Activated CD4-positive, CD25-positive, alpha-beta regulatory T cell treated with anti-CD3 and anti-CD28 coated beads, Interleukin-2, amount 50 U/mL, for 16 hours (primary cell): ENCODE measurements at regions not wholly inside any gene's neighbourhood (a gene's known extent, or its start where the extent isn't known, plus 50 kb on each side); places are given as distances from the start of the nearest gene placed in this dataset.
A peak's percentile ranks its signal among the peaks of the same experiment; 100 is the strongest.
"Not testable (repeated sequence)": the region's sequence is repeated elsewhere in the genome, so short reads cannot be mapped to it uniquely, and the experiment has no call there.

ENCODE experiments used
- DNase-seq: peaks from one replicate; pipeline ENCODE4 v3.0.0-alpha.2; 2020; ENCODE audit warnings: low read depth, low spot score

DNA sequence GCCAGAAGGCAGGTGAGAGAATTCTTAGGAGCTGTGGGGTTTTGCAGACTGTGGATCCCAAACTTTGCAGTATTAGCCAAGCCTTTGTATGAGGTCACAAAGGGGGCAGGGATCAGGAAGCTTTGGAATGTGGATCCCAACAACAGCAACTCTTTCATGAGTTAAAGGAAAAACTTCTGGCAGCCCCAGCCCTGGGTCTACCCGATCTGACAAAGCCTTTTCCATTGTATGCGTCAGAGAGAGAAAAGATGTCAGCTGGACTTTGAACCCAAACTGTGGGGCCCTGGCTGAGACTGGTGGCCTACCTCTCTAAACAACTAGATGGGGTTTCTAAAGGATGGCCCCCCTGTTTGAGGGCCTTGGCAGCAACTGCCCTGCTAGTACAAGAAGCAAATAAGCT lies 101.8 kb upstream of the OSBPL11 start:
- not testable (repeated sequence) for DNase-seq

DNA sequence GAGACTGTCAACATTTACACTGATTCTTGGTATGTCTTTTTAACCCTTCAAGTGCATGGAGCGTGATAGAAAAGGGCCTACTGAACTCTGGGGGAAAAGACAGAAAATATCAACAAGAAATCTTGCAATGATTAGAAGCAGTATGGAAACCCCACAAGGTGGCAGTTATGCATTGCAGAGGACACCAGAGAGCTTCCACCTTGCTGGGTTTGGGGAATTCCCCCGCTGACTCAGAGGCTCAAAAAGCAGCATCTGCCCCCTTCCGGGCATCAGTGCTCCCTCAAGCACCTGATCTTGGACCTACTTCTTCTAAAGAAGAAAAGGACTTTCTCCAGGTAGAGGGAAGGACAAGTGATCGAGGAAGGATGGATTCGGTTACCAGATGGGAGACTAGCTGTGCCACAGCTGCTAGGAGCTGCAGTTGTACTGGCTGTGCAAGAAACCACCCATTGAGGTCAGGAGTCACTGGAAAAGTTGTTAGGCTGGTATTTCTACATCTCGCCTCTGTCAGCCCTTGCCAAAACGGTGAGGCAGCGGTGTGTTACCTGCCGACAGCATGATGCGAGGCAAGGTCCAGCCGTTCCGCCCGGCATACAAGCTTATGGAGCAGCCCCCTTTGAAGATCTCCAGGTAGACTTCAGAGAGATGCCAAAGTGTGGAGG lies 102.8 kb upstream of the OSBPL11 start:
- DNase-seq = peak; percentile 4

DNA sequence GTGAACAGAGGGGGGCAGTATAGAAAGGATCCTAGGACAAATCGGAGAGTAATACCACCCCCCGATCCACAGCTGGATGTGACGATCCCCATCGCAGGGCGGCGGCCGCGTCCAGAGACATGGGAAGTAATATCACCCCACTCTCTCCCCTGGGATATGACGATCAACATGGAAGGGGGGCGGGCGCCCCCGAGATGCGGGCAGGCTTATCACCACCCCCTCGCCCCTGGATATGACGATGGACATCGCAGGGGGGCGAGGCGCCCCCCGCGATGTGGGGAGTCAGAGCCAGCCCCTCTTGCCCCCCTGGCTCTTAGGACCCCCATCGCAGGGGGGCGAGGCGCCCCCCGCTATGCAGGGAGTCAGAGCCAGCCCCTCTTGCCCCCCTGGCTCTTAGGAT lies 120.4 kb upstream of the OSBPL11 start:
- no peak for DNase-seq

DNA sequence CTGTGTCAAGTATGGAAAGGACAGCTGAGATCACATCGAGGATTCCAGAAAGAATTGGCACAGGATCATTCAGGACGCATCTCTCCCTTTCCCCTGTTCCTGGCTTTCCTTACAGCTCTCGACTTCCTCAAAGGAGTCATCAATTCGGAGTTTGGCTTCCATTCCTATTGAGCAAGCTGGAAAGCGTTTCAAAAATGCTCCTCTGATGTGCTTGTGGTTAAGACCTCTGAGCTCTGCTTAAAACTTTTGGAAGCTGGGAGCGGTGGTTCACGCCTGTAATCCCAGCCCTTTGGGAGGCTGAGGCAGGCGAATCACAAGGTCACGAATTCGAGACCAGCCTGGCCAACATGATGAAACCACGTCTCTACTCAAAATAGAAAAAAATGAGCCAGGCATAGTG lies 136.9 kb upstream of the OSBPL11 start:
- DNase-seq = not testable (repeated sequence)

DNA sequence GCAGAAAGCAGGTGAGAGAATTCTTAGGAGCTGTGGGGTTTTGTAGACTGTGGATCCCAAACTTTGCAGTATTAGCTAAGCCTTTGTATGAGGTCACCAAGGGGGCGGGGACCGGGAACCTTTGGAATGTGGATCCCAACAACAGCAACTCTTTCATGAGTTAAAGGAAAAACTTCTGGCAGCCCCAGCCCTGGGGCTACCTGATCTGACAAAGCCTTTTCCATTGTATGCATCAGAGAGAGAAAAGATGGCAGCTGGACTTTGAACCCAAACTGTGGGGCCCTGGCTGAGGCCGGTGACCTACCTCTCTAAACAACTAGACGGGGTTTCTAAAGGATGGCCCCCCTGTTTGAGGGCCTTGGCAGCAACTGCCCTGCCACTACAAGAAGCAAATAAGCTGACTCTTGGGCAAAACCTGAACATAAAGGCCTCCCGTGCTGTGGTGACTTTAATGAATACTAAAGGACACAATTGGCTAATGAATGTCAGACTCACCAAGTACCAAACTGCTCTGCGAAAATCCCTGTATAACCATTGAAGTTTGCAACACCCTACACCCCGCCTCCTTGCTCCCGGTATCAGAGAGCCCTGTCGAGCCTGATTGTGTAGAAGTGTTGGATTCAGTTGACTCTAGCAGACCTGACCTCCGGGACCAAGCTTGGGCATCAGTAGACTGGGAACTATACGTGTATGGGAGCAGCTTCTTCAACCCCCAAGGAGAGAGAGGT lies 146.9 kb upstream of the OSBPL11 start:
- DNase-seq = not testable (repeated sequence)

DNA sequence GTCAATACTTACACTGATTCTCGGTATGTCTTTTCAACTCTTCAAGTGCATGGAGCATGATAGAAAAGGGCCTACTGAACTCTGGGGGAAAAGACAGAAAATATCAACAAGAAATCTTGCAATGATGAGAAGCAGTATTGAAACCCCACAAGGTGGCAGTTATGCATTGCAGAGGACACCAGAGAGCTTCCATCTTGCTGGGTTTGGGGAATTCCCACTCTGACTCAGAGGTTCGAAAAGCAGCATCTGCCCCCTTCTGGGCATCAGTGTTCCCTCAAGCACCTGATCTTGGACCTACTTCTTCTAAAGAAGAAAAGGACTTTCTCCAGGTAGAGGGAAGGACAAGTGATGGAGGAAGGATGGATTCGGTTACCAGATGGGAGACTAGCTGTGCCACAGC lies 147.5 kb upstream of the OSBPL11 start:
- not testable (repeated sequence) for DNase-seq

DNA sequence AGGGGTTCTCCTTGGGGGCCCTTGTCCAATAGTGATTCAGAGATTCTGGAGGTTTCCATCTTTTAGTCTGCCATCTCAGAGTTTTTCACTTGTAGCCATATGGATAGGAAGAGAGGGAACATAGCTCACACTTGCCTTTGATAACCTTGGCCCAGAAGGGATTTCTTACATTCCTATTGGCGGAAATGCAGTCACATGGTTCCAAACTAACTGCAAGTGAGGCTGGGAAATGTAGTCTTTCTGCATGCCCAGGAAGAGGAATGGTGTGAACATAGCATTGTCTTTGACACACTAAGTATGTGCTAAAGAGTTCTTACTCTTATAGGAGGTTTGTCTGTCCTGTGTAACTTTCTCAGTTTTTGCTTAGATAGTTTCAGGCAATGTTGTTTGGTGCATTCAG lies 161.8 kb upstream of the OSBPL11 start:
- DNase-seq = not testable (repeated sequence)

DNA sequence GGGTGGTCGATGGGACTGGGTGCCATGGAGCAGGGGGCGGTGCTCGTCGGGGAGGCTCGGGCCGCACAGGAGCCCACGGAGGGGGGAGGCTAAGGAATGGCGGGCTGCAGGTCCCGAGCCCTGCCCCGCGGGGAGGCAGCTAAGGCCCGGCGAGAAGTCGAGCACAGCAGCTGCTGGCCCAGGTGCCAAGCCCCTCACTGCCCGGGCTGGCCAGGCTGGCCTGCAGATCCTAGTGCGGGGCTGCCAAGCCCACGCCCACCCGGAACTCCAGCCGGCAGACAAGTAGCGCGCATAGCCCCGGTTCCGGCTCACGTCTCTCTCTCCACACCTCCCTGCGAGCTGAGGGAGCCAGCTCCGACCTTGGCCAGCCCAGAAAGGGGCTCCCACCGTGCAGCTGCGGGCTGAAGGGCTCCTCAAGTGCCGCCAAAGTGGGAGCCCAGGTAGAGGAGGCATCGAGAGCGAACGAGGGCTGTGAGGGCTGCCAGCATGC lies 163.4 kb upstream of the OSBPL11 start:
- not testable (repeated sequence) for DNase-seq

DNA sequence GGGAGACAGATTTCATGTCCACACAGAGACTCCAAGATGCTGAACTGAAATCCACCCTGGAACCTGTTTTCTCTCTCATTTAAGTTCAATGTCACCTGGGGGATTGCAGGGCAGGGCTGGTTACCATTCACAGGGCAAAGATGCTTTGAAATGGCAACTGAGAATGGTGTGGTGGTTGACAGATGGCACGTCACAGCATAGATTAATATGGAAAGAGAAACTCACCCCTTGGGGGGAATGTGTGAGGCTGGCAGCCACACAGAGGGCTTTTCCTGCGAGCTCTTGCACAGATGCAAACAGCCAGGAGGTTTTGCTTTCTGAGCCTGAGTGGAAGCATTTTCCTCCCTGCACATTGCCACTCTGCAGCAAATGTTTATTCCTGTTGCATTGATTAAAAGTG lies 167.3 kb upstream of the OSBPL11 start:
- not testable (repeated sequence) for DNase-seq

DNA sequence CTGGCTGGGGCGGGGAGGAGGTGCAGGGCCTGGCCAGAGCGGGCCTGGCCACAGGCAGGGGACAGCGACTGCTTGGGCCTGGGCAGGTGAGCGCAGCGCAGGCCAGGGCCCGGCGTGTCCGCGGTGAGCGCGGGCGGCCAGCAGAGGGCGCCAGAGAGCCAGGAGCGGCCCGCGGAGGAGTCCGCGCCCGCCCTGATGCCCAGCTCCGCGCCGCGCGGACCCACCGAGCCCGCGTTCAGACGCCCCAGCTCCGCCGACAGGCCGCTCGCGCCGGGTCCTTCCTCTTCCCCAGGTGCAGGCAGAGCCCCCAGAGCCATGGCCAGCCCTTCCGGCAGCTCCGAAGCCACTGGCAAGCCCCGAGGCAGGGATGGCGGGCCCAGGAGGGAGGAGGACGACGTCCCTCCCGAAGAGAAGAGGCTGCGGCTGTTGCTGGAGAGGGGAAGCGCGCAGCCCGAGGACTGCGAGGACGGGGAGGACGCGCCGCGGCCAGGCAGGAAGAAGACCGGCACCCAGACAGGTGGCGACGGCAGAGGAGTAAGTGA lies 171.1 kb upstream of the OSBPL11 start:
- peak; percentile 28 for DNase-seq

DNA sequence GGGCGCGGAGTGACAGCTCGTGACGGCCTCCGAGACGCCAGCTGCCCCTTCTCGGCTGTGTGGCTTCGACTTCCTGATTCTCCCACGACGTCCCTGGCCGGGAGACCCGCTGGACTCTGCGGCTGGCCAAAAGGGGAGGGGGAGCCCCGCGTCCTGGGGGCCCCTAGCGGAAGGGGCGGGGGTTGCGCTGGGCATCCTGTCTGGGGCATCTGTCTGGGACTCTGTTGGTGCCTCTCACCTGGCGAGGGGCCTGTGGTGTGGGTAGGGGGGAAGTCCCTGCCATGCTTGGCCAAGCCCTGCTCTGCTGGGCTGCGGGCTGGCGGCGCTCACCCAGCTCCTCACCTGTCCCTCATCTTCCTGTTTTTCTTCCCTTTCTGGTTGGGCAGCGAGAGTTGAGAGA lies 171.6 kb upstream of the OSBPL11 start:
- DNase-seq = not testable (repeated sequence)

DNA sequence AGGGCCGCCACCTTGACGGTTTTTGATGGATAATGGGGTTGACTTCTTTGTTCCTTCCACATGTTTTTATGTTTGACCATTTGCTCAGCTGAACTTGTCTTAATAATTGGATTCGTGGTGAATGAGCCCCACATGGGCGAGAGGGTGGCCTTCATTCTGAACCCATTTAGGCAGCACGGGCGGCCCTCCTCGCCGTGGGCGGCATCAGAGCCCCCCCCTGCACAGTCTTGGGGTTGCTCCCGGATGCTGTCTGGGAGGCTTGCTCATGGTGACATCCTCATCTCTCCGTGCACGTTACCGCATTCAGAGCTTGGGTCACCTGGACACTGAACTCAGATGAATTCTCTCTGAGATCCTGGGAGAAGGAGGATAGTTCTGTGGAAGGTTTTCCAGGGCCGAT lies 172.3 kb upstream of the OSBPL11 start:
- no peak for DNase-seq

DNA sequence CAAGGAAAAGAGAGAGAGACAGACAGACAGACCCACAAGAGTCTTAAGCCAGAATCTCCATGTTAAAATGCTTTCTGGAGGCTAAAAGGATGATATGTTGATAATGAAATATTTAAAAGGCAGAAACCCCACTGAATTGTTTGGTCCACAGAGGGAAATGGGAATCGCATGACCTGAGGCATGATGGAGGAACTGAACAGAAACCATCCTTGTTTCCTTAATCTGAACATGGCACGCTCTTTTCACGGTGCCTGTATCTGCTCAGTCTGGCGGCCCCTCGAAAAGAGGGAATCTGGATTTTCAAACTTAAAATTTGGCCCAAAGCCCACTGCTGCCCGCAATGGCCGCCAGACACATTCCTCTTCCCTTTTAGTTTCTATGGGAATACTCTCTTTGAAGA lies 173.5 kb upstream of the OSBPL11 start:
- DNase-seq = not testable (repeated sequence)

DNA sequence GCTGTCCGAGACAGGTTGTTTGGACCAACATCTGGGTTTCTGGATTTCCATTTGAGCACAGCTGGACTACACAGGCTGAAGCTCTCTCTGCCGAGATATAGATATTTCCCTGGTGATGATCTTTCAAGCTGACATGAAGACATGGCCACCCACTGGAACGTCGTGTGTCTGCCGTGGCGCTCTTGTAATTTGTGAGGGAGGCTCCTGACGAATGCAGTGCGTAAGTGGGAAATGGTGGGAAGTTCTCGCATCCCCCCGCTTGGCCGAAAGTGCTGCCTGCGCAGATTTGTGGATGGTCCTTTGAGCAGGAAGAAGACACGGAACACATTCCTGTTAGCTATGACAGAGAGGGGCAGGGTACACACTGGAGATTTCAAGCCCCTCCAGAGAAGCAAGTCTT lies 176.2 kb upstream of the OSBPL11 start:
- DNase-seq = not testable (repeated sequence)

DNA sequence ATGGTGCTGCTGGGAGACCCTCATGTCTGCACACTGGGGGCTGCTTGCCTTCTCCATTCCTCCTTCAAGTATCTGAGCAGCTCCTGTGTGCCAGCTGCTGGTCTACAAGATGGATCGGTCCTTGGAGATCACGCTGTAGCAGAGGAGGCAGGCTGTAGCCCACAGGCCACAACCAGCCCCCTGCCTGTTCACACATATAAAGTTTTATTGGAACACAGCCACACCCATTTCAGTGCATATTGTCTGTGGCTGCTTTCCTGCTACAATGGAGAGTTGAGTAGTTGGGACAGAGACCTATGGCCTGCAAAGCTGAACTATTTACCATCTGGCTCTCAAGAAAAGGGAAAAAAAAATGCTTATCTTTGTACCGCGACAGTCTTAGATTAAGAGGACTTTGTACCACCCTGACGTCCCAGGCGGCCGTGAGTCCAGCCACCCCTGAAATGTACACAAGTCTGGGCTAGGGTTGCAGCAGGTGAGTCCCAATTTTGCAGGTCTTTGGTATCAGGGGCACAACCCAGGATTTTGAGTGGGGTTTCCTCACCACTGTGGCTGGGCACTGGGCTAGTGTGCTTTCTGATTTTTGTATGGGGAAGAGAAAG lies 179.2 kb upstream of the OSBPL11 start:
- DNase-seq = not testable (repeated sequence)

DNA sequence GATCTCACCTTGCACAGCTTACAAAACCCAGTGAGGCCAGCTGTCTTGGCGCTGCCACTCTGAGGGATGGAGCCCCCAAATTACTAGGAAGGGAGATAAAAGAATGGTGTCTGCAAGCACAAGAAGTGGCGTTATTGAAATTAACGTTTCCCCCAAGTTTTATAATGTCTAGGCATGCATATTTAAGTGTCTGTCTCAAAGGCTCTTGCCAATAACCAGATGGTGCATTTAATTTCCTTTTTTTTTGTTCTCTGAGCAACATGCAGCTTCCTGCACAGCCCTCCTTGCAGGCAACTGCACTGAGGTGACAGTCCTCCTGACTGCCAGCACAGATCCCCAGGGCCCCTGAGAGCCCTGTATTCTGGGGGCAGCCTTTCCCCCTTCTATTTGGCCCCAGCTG lies 179.8 kb upstream of the OSBPL11 start:
- DNase-seq = not testable (repeated sequence)

DNA sequence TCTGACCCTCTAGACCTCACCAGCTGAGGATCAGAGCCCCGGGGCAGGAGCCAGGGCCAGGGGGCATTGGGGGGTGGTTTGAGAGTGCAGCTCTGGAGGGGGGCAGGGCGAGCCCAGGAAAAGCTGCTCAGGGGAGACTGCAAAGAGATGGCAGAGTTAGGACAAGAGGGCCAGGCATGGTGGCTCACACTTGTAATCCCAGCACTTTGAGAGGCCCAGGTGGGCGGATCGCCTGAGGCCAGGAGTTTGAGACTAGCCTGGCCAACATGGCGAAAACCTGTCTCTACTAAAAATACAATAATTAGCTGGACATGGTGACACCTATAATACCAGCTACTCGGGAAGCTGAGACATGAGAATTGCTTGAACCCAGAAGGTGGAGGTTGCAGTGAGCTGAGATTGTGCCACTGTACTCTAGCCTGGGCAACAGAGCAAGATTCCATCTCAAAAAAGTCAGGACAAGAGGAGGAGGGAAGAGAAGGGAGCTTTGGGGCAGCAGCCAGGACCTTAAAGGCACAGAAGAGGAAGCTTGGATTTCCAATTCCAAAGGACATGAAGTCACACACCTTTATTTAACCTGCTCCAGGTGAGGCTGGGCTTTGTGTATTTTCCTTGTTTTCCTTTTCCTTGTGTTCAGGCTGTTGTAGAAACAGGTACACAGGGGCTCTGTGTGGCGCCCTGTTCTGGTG lies 180.5 kb upstream of the OSBPL11 start:
- DNase-seq = not testable (repeated sequence)

DNA sequence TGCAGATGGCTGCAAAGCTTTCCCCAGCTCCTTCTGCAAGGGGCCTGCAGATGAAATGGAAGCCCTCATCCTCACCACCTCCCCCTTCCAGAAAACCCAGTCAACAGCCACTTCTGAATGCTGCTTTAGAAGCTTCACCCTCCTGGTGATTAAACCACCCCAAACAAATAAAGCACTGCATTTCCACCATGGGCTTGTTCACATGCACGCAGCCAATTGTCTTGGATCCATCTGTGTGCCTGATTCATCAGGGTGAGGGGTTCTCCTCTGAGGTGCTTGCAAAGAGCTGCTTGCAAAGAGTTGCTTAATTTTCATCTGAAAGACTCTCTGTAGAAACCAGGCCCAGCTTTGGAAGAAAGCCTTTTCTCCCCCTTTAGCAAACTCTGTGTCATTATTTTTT lies 184.0 kb upstream of the OSBPL11 start:
- DNase-seq = not testable (repeated sequence)

DNA sequence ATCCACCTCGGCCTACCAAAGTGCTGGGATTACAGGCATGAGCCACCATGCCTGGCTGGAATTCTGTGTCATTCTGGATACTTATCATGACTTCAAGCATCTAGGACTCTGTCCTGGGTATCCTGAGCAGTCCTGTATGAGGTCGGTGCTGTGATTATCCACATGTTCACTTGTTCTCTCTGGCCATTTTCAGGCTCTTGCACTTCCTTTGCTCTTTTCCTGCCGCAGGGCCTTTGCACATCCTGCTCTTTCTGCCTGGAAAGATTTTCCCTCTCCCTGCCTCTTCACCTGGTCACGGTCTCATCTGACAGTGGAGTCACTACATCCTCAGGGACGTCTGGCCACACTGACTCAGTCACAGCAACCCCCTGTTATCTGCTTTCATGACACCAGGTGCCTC lies 184.6 kb upstream of the OSBPL11 start:
- not testable (repeated sequence) for DNase-seq

DNA sequence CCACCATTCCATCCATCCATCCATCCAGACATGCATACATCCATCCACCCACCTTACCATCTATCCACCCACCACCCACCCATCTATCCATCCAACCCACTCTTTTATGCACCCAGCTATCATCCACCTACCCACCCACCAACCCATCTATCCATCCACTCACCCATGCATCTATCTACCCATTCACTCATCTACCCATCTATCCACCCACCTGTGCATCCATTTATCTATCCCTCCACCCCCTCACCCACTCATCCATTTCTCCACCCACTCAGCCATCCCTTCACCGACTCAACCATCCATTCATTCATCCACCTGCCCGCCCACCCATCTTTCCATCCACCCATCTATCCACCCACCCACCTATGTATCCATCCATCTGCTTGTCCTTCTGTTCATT lies 186.4 kb upstream of the OSBPL11 start:
- DNase-seq = not testable (repeated sequence)

DNA sequence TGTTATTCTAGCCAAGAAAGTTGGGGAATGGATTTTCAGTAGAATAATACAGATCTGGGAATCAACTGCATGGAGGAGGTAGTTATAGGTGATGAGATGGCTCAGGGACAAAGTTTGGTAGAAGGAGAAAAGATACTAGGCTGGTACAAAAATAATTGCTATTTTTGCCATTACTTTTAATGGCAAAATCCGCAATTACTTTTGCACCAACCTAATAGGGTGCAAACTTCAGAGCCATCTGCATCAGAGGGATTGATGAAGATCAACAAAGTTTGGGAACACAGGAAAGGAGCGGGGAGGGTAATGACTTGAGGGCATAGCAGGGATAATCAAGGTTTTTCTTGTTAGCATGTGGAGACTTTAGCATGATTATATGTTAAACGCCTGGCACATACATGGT lies 178.7 kb upstream of the ROPN1B start:
- not testable (repeated sequence) for DNase-seq

DNA sequence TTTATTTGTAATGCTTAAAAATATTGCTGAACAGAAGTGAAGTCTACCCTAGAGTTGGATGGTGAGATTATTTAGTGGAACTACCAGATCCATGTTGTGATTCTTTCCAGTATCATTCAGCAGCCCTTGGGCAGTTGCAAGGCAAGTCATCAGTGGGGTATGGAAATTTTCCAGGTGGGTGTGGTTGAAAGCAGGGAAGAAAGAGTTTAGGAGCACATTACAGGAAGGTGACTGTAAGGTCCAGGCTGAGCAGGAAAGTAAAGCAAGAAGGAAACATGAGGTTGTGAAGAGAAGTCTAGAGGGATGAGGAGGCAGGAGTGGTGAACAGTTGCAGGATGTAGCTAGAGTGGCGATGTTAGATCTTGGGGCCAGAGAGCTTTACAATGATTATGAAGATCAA lies 178.0 kb upstream of the ROPN1B start:
- DNase-seq = not testable (repeated sequence)
